GM23248 (cell line): ENCODE measurements at regions not wholly inside any gene's neighbourhood (a gene's known extent, or its start where the extent isn't known, plus 50 kb on each side); places are given as distances from the start of the nearest gene placed in this dataset.

Experiments used
- EZH2 ChIP-seq: fragments of 200-600 bp; sonication (generic); IDR thresholded peaks from 2 replicates; pipeline ENCODE4 v1.6.1; 2018; ENCODE audit warnings: antibody characterized with exemption, mild to moderate bottlenecking; ENCODE audit not compliant: insufficient read depth, poor library complexity, severe bottlenecking
- EZH2phosphoT487 ChIP-seq: fragments of 200-600 bp; sonication (generic); IDR thresholded peaks from 2 replicates; pipeline ENCODE4 v1.6.1; 2018; ENCODE audit warnings: antibody characterized with exemption, moderate library complexity, mild to moderate bottlenecking, low read depth; ENCODE audit not compliant: insufficient read depth

DNA sequence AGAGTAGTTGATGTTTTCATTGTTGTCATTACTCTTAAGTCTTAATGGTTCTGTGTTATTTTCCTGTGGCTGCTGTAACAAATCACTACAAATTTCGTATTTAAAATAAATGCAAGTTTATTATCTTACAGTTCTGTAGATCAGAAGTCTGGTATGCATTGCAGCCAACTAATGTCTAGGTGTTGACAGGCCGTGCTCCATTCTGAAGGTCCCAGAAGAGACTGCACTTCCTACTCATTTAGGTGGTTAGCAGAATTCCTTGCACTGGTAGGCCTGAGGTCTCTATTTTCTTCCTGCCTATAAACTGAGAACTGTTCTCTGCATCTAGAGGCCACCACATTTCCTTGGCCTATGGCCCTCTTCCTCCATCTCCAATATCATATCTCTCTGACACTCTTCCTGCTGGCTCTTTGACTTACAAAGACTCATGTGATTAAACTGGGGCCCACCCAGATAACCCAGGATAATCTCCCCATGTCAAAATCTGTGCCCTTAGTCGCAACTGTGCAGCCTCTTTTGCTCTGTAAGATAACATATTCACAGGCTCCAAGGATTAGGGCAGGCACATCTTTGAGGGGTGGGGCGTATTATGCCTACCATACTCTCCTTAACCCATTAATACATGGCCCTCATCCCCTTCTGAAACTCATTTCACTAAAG, 468.4 kb downstream of the FOXO1 start:
- TF ChIP-seq EZH2 (no peak), EZH2phosphoT487 (no peak)
